ENCODE measurements at regions not wholly inside any gene's neighbourhood (a gene's known extent, or its start where the extent isn't known, plus 50 kb on each side); places are given as distances from the start of the nearest gene placed in this dataset.

DNA sequence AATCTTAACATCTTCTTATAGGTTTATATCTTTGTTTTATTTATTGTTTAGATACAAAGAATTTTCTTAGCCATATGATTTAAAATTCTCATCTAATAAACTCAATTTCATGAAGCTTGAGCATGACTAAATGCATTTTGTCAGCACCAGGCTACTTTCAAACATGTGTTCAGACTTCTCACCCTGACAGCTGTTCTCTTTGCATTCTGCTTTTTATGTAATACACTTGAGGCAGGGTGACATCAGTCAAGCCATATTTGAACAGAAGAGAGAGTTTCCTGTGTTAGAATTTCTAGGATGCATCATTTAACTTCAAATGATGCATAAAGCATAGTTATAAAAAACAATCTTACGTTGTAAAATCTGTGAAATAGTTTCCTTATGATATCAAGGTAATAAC lies 1295.1 kb upstream of the PCDH20 start:
- Histone ChIP-seq H3K27ac (ENCODE audit: low read depth, low read length) (no peak overlapping the region), H3F3A (ENCODE audit: control insufficient read depth, insufficient read depth) (no peaks in the 10 kb centered on the region), H3K4me2 (ENCODE audit: low read length) (no peak overlapping the region), H3K4me3 (ENCODE audit: low read length) (no peak overlapping the region), H4K20me1 (ENCODE audit: control insufficient read depth, insufficient read depth, low read depth, low read length) (no peaks in the 10 kb centered on the region), H3K4me1 (ENCODE audit: control insufficient read depth, low read length) (peaks cover 4% of the 10 kb centered on the region), H3K79me2 (ENCODE audit: control insufficient read depth, low read length) (no peaks in the 10 kb centered on the region), H3K36me3 (ENCODE audit: control insufficient read depth, low read length) (no peaks in the 10 kb centered on the region), H3K9me2 (replicated peaks; ENCODE audit: control insufficient read depth, low read length) (no peaks in the 10 kb centered on the region), H3K27me3 (ENCODE audit: control insufficient read depth, low read length) (no peaks in the 10 kb centered on the region), H3K9me3 (ENCODE audit: control insufficient read depth, insufficient read depth, low read length) (peaks cover 7% of the 10 kb centered on the region; the same call in 1 of the 2 replicates)
- TF ChIP-seq, protein P1, sequence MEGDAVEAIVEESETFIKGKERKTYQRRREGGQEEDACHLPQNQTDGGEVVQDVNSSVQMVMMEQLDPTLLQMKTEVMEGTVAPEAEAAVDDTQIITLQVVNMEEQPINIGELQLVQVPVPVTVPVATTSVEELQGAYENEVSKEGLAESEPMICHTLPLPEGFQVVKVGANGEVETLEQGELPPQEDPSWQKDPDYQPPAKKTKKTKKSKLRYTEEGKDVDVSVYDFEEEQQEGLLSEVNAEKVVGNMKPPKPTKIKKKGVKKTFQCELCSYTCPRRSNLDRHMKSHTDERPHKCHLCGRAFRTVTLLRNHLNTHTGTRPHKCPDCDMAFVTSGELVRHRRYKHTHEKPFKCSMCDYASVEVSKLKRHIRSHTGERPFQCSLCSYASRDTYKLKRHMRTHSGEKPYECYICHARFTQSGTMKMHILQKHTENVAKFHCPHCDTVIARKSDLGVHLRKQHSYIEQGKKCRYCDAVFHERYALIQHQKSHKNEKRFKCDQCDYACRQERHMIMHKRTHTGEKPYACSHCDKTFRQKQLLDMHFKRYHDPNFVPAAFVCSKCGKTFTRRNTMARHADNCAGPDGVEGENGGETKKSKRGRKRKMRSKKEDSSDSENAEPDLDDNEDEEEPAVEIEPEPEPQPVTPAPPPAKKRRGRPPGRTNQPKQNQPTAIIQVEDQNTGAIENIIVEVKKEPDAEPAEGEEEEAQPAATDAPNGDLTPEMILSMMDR (IDR thresholded peaks at IDR 0.05; ENCODE audit: low read depth, low read length, poor library complexity, severe bottlenecking) = no peak
- TF ChIP-seq EZH2phosphoT487 (IDR thresholded peaks at IDR 0.05; ENCODE audit: borderline replicate concordance, low read length) = no peak

DNA sequence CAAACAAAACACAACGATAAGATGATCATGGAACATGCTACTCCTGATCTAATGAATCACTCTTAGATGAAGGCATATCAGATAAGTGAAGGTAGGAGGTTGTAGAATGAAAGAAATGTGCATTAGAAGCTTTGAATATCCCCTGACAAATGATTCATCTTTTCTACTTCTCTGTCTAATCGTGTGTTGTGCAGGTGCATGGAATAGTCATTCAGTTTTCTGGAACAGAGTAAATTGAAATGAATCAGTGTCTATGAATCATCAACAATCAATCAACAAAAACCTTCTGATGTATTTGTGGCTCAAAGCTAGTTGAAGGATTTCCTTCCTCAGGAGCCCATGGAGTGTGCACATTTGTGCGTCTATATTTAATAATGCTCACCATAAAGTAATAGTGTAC lies 1290.4 kb upstream of the PCDH20 start:
- H3F3A ChIP-seq (ENCODE audit: control insufficient read depth, insufficient read depth) = no peaks in the 10 kb centered on the region
- no peaks in the 10 kb centered on the region for H3K79me2 ChIP-seq (ENCODE audit: control insufficient read depth, low read length)
- no peak overlapping the region for H3K4me2 ChIP-seq (ENCODE audit: low read length)
- H3K4me3 ChIP-seq (ENCODE audit: low read length) = no peak overlapping the region
- no peaks in the 10 kb centered on the region for H3K36me3 ChIP-seq (ENCODE audit: control insufficient read depth, low read length)
- H3K4me1 ChIP-seq (ENCODE audit: control insufficient read depth, low read length) = peaks cover 3% of the 10 kb centered on the region
- no peaks in the 10 kb centered on the region for H3K9me2 ChIP-seq (replicated peaks; ENCODE audit: control insufficient read depth, low read length)
- no peak overlapping the region for H3K27ac ChIP-seq (ENCODE audit: low read depth, low read length)
- no peaks in the 10 kb centered on the region for H4K20me1 ChIP-seq (ENCODE audit: control insufficient read depth, insufficient read depth, low read depth, low read length)
- TF ChIP-seq, protein P1 (IDR thresholded peaks at IDR 0.05; ENCODE audit: low read depth, low read length, poor library complexity, severe bottlenecking) = no peak
- no peak for TF ChIP-seq EZH2phosphoT487 (IDR thresholded peaks at IDR 0.05; ENCODE audit: borderline replicate concordance, low read length)
- peaks cover 2% of the 10 kb centered on the region; the same call in 1 of the 2 replicates for H3K9me3 ChIP-seq (ENCODE audit: control insufficient read depth, insufficient read depth, low read length)
- H3K27me3 ChIP-seq (ENCODE audit: control insufficient read depth, low read length) = no peaks in the 10 kb centered on the region

DNA sequence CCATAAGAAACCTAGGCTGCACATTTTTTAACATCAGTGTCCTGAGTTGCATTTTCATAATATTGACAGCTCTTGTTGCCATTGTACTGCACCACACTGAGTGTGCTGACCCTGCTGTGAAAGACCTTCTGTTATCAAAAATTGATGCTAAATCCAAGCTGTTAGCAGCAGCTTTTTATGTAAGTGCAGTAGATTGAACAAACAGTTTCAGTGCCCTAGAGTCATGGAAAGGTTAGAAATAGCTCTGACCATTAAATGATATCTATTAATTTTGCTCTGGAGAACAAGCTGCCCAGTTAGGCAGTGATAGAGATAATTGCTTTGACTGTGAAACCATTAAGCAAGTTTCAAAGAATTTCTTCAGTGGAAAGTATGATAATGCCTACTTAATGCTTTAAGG lies 1289.2 kb upstream of the PCDH20 start:
- H3K27ac ChIP-seq (ENCODE audit: low read depth, low read length) = no peak overlapping the region
- no peaks in the 10 kb centered on the region for H3K9me2 ChIP-seq (replicated peaks; ENCODE audit: control insufficient read depth, low read length)
- H3K4me2 ChIP-seq (ENCODE audit: low read length) = no peak overlapping the region
- no peaks in the 10 kb centered on the region for H3K79me2 ChIP-seq (ENCODE audit: control insufficient read depth, low read length)
- H3K4me3 ChIP-seq (ENCODE audit: low read length) = no peak overlapping the region
- H4K20me1 ChIP-seq (ENCODE audit: control insufficient read depth, insufficient read depth, low read depth, low read length) = no peaks in the 10 kb centered on the region
- H3K27me3 ChIP-seq (ENCODE audit: control insufficient read depth, low read length) = no peaks in the 10 kb centered on the region
- H3K36me3 ChIP-seq (ENCODE audit: control insufficient read depth, low read length) = no peaks in the 10 kb centered on the region
- no peaks in the 10 kb centered on the region for H3K4me1 ChIP-seq (ENCODE audit: control insufficient read depth, low read length)
- no peak for TF ChIP-seq EZH2phosphoT487 (IDR thresholded peaks at IDR 0.05; ENCODE audit: borderline replicate concordance, low read length)
- TF ChIP-seq, protein P1 (IDR thresholded peaks at IDR 0.05; ENCODE audit: low read depth, low read length, poor library complexity, severe bottlenecking) = no peak
- H3K9me3 ChIP-seq (ENCODE audit: control insufficient read depth, insufficient read depth, low read length) = no peaks in the 10 kb centered on the region
- H3F3A ChIP-seq (ENCODE audit: control insufficient read depth, insufficient read depth) = no peaks in the 10 kb centered on the region

DNA sequence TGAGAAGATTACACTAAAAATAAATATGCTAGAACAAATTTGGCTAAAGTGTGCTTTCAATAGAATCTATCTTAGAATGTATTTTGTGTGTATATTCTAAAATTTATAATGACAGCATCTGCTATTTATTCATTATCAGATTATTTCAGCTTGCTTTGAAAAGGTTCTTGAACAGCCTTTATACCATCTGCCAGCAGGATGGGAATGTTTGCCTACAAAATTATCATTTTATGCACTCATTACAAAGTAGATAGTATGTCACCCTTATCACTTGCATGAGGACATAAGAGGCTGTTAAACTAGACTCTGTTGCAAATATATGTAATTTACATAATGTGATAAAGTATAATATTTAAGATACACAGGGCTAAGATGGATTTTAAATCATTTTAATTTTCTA lies 1286.9 kb upstream of the PCDH20 start:
- Histone ChIP-seq H3F3A (ENCODE audit: control insufficient read depth, insufficient read depth) (no peaks in the 10 kb centered on the region), H3K27me3 (ENCODE audit: control insufficient read depth, low read length) (no peaks in the 10 kb centered on the region), H3K27ac (ENCODE audit: low read depth, low read length) (no peak overlapping the region), H3K79me2 (ENCODE audit: control insufficient read depth, low read length) (no peaks in the 10 kb centered on the region), H4K20me1 (ENCODE audit: control insufficient read depth, insufficient read depth, low read depth, low read length) (no peaks in the 10 kb centered on the region), H3K4me3 (ENCODE audit: low read length) (no peak overlapping the region), H3K36me3 (ENCODE audit: control insufficient read depth, low read length) (no peaks in the 10 kb centered on the region), H3K4me2 (ENCODE audit: low read length) (no peak overlapping the region), H3K9me3 (ENCODE audit: control insufficient read depth, insufficient read depth, low read length) (no peaks in the 10 kb centered on the region), H3K9me2 (replicated peaks; ENCODE audit: control insufficient read depth, low read length) (no peaks in the 10 kb centered on the region), H3K4me1 (ENCODE audit: control insufficient read depth, low read length) (no peaks in the 10 kb centered on the region)
- TF ChIP-seq, protein P1 (IDR thresholded peaks at IDR 0.05; ENCODE audit: low read depth, low read length, poor library complexity, severe bottlenecking) = no peak
- no peak for TF ChIP-seq EZH2phosphoT487 (IDR thresholded peaks at IDR 0.05; ENCODE audit: borderline replicate concordance, low read length)
